ENCODE measurements at regions not wholly inside any gene's neighbourhood (a gene's known extent, or its start where the extent isn't known, plus 50 kb on each side); places are given as distances from the start of the nearest gene placed in this dataset.

DNA sequence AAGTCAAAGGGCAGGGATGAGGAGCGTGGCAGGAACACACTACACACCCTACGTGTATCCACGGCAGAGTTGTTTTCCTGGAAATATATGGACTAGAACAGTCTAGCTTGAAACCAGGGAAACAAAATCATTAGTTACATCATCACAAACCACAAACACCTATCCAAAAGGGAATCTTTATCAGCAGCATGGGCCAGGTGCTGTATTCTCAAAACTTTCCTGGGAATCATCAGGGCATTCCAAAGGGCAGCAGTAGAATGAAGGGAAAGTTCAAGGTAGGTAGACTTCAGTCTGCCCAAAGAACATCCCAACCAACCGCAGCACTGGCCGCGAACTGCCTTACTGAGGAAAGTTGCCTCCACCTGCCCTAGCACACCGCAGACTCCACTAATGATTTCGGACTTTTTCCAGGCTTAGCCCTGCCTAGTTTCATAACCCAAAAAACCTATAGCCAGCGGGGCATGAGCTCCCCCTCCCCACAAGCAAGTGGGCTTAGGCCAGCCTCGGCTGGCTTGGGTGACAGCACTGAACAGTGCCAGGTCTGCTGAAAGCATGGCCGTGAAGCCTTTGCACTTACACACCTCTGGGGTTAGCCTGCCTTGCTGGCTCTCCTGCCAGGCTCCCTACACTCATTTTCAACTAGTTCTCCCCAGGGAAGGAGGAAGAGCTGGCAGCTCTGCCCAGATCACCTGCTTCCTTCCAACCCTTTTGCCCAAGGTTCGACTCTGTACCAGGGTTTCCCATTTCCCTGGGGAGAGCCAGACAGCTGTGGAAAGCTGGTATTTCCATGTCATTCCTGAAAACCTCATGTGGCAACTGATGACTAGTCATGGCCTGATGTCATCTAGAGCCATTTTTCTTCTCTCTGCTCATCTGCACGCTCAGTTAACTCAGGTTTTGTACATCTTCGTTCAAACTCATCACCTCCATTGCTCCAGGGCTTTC lies 77.3 kb upstream of the UBAC2 start:
- TF ChIP-seq CTCF (IDR thresholded peaks at IDR 0.05; ENCODE audit: low read depth, low read length) = no peak
- no peak for TF ChIP-seq EZH2phosphoT487 (IDR thresholded peaks at IDR 0.05; ENCODE audit: low read depth)

Measured in OCI-LY3 (cell line).